ENCODE measurements at regions not wholly inside any gene's neighbourhood (a gene's known extent, or its start where the extent isn't known, plus 50 kb on each side); places are given as distances from the start of the nearest gene placed in this dataset.

DNA sequence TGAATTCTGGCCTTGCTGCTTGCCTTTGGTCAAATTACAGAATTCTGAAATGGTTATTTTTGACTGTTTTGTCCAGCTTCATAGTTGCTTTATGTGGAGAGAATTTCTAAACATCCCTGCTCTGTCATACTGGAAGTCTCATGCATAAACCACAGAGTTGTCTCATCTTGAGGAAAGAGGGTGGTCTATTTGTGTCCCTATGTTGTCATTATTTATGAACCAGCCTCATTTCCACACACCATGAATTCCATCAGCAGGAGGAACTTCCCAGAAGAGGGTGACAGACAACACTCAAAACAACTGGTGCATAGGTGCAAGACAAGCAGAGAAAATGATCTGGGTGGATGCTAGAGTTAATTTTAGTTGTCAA, 525.8 kb upstream of the GOT2 start:
- TF ChIP-seq, protein P1, sequence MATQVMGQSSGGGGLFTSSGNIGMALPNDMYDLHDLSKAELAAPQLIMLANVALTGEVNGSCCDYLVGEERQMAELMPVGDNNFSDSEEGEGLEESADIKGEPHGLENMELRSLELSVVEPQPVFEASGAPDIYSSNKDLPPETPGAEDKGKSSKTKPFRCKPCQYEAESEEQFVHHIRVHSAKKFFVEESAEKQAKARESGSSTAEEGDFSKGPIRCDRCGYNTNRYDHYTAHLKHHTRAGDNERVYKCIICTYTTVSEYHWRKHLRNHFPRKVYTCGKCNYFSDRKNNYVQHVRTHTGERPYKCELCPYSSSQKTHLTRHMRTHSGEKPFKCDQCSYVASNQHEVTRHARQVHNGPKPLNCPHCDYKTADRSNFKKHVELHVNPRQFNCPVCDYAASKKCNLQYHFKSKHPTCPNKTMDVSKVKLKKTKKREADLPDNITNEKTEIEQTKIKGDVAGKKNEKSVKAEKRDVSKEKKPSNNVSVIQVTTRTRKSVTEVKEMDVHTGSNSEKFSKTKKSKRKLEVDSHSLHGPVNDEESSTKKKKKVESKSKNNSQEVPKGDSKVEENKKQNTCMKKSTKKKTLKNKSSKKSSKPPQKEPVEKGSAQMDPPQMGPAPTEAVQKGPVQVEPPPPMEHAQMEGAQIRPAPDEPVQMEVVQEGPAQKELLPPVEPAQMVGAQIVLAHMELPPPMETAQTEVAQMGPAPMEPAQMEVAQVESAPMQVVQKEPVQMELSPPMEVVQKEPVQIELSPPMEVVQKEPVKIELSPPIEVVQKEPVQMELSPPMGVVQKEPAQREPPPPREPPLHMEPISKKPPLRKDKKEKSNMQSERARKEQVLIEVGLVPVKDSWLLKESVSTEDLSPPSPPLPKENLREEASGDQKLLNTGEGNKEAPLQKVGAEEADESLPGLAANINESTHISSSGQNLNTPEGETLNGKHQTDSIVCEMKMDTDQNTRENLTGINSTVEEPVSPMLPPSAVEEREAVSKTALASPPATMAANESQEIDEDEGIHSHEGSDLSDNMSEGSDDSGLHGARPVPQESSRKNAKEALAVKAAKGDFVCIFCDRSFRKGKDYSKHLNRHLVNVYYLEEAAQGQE (IDR thresholded peaks at IDR 0.05; ENCODE audit: insufficient read depth in 1 of 2, low read depth in 2 of 2, low read length in 1 of 2): no peak
- TF ChIP-seq SIN3A (IDR thresholded peaks at IDR 0.05; ENCODE audit: borderline replicate concordance, insufficient read depth, low read depth, low read length): no peak
- TF ChIP-seq POLR2AphosphoS5 (IDR thresholded peaks at IDR 0.05; ENCODE audit: low read depth, low read length): no peak
- TF ChIP-seq, protein P2, sequence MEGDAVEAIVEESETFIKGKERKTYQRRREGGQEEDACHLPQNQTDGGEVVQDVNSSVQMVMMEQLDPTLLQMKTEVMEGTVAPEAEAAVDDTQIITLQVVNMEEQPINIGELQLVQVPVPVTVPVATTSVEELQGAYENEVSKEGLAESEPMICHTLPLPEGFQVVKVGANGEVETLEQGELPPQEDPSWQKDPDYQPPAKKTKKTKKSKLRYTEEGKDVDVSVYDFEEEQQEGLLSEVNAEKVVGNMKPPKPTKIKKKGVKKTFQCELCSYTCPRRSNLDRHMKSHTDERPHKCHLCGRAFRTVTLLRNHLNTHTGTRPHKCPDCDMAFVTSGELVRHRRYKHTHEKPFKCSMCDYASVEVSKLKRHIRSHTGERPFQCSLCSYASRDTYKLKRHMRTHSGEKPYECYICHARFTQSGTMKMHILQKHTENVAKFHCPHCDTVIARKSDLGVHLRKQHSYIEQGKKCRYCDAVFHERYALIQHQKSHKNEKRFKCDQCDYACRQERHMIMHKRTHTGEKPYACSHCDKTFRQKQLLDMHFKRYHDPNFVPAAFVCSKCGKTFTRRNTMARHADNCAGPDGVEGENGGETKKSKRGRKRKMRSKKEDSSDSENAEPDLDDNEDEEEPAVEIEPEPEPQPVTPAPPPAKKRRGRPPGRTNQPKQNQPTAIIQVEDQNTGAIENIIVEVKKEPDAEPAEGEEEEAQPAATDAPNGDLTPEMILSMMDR (IDR thresholded peaks at IDR 0.05): no peak

All from Panc1 (cell line).